ENCODE measurements at regions not wholly inside any gene's neighbourhood (a gene's known extent, or its start where the extent isn't known, plus 50 kb on each side); places are given as distances from the start of the nearest gene placed in this dataset.

DNA sequence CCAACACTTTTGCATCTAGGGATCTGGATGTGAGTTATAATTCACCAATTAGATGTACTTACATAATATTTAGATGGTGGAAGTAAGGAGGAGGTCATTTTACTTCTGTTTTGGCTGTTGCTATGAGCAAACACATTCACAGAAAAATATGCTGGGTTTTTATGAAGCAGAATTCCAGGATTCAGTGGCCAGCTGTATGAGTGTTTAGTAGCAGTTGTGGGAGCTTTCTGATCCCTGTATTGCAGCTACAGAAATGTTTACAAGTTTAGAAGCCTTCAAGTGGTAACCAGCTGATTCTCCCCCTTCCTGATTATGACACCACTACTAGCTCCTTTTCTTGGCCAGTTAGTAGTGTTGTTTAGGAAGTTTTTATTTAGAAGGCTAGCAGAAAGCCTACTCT, 177.0 kb downstream of the TENT5A start:
- TF ChIP-seq, protein P1, sequence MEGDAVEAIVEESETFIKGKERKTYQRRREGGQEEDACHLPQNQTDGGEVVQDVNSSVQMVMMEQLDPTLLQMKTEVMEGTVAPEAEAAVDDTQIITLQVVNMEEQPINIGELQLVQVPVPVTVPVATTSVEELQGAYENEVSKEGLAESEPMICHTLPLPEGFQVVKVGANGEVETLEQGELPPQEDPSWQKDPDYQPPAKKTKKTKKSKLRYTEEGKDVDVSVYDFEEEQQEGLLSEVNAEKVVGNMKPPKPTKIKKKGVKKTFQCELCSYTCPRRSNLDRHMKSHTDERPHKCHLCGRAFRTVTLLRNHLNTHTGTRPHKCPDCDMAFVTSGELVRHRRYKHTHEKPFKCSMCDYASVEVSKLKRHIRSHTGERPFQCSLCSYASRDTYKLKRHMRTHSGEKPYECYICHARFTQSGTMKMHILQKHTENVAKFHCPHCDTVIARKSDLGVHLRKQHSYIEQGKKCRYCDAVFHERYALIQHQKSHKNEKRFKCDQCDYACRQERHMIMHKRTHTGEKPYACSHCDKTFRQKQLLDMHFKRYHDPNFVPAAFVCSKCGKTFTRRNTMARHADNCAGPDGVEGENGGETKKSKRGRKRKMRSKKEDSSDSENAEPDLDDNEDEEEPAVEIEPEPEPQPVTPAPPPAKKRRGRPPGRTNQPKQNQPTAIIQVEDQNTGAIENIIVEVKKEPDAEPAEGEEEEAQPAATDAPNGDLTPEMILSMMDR (IDR thresholded peaks at IDR 0.05): no peak
- no peak for TF ChIP-seq POLR2A (IDR thresholded peaks at IDR 0.05)

Data from lower leg skin (tissue), 3 donors.